K562 (cell line): ENCODE measurements at regions not wholly inside any gene's neighbourhood (a gene's known extent, or its start where the extent isn't known, plus 50 kb on each side); places are given as distances from the start of the nearest gene placed in this dataset.

Experiments
- CHD7 ChIP-seq: fragments of 200-600 bp; sonication (generic); IDR thresholded peaks from one replicate; pipeline ENCODE4 v1.6.1; 2012; ENCODE audit warnings: mild to moderate bottlenecking, low read depth, low read length, inconsistent platforms
- E2F1 ChIP-seq: sonication (generic); formaldehyde crosslinking; IDR thresholded peaks from 2 replicates; pipeline ENCODE4 v1.8.1; 2023; ENCODE audit warnings: mild to moderate bottlenecking, missing genetic modification reagents, moderate library complexity
- KDM1A ChIP-seq, 2 experiments: fragments of 450-650 bp; IDR thresholded peaks; 2 replicates each; pipeline ENCODE4 v1.6.1; 2016; ENCODE audit warnings: mild to moderate bottlenecking in 2 of 2
- NCOR1 ChIP-seq: fragments of 450-650 bp; IDR thresholded peaks from 2 replicates; pipeline ENCODE4 v1.6.1; 2016; ENCODE audit warnings: mild to moderate bottlenecking, moderate library complexity
- SFPQ ChIP-seq: fragments of 200-400 bp; formaldehyde crosslinking; IDR thresholded peaks from 2 replicates; pipeline ENCODE4 v1.6.1; 2017; ENCODE audit warnings: mild to moderate bottlenecking, low read depth, low read length, moderate library complexity
- STAT6 ChIP-seq: sonication (generic); formaldehyde crosslinking; IDR thresholded peaks from 2 replicates; pipeline ENCODE4 v1.8.1; 2023; ENCODE audit warnings: mild to moderate bottlenecking, missing genetic modification reagents
- TBL1XR1 ChIP-seq, 2 experiments: IDR thresholded peaks; 2 replicates each; pipeline ENCODE4 v1.6.1; 2012; ENCODE audit warnings: improper control_type of control experiment in 2 of 2, low read length in 2 of 2, mild to moderate bottlenecking in 1 of 2

- TF ChIP-seq STAT6 (CRISPR knock-in tag) (no peak), TBL1XR1 (IDR thresholded peaks at IDR 0.05; ENCODE audit: low read length in 2 of 2) (no peak), CHD7 (no peak), KDM1A (IDR thresholded peaks at IDR 0.05) (no peak), SFPQ (no peak), NCOR1 (no peak), E2F1 (CRISPR knock-in tag) (no peak)
Measured at GRCh38 chr13:70249332-70250064, 141.2 kb upstream of the KLHL1 start (continued).
